ENCODE measurements at regions not wholly inside any gene's neighbourhood (a gene's known extent, or its start where the extent isn't known, plus 50 kb on each side); places are given as distances from the start of the nearest gene placed in this dataset.

DNA sequence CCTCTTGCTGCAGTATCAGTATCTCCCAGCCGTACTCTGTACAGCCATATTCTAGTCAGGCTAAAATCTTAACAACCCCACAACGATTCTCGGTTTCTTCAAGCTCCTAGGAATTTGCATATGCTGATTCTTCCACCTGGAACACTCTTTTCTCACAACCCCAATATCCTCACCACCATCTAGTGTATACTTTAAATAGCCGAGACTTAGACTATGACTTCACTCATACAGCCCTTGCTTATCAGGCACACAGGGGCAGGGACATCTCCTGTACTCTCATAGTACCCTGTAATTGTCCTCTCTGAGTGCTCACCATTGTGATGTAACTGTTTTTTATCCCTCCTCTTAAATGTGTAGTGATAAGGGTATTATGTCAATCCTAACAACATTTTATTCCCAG, 2126.4 kb upstream of the TENM3 start:
- peaks cover 1% of the 10 kb centered on the region for H3K4me1 Mint-ChIP-seq (ENCODE audit: low read depth)
- DNase-seq (ENCODE audit: low spot score, unreplicated experiment) = no peak
- H3K27me3 Mint-ChIP-seq = no peaks in the 10 kb centered on the region
- TF ChIP-seq, protein P1, sequence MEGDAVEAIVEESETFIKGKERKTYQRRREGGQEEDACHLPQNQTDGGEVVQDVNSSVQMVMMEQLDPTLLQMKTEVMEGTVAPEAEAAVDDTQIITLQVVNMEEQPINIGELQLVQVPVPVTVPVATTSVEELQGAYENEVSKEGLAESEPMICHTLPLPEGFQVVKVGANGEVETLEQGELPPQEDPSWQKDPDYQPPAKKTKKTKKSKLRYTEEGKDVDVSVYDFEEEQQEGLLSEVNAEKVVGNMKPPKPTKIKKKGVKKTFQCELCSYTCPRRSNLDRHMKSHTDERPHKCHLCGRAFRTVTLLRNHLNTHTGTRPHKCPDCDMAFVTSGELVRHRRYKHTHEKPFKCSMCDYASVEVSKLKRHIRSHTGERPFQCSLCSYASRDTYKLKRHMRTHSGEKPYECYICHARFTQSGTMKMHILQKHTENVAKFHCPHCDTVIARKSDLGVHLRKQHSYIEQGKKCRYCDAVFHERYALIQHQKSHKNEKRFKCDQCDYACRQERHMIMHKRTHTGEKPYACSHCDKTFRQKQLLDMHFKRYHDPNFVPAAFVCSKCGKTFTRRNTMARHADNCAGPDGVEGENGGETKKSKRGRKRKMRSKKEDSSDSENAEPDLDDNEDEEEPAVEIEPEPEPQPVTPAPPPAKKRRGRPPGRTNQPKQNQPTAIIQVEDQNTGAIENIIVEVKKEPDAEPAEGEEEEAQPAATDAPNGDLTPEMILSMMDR (IDR thresholded peaks at IDR 0.05; ENCODE audit: unreplicated experiment) = no peak
- peaks cover 3% of the 10 kb centered on the region for H3K9me3 Mint-ChIP-seq (ENCODE audit: low read depth)
- no peaks in the 10 kb centered on the region for H3K36me3 Mint-ChIP-seq (ENCODE audit: insufficient read depth)
- H3K27ac Mint-ChIP-seq = no peak overlapping the region
- no peak overlapping the region for H3K4me3 Mint-ChIP-seq (ENCODE audit: low read depth)

DNA sequence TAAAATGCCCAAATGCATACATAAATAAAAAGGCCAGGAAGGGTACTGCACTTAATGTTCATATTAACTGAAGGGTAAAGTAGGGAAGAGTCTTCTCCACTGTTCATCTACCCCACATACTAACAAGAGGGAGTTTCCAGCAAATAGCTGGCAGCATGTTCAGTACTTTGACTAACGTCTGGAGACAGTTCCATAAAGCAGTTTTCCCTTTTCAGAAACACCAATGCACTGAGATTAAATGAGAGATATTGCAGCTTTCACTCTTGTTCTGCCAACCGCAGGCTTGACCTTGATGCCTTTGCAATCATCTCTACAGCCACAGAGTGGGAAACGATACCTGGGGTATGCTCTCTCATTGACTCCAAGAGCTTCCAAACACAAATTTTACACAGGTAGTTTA, 2123.1 kb upstream of the TENM3 start:
- H3K36me3 Mint-ChIP-seq (ENCODE audit: insufficient read depth) = peaks cover 1% of the 10 kb centered on the region
- H3K4me1 Mint-ChIP-seq (ENCODE audit: low read depth) = peaks cover 4% of the 10 kb centered on the region
- no peak overlapping the region for H3K4me3 Mint-ChIP-seq (ENCODE audit: low read depth)
- H3K9me3 Mint-ChIP-seq (ENCODE audit: low read depth) = peaks cover 7% of the 10 kb centered on the region
- H3K27ac Mint-ChIP-seq = no peak overlapping the region
- TF ChIP-seq, protein P1 (IDR thresholded peaks at IDR 0.05; ENCODE audit: unreplicated experiment) = no peak
- no peaks in the 10 kb centered on the region for H3K27me3 Mint-ChIP-seq
- no peak for DNase-seq (ENCODE audit: low spot score, unreplicated experiment)

DNA sequence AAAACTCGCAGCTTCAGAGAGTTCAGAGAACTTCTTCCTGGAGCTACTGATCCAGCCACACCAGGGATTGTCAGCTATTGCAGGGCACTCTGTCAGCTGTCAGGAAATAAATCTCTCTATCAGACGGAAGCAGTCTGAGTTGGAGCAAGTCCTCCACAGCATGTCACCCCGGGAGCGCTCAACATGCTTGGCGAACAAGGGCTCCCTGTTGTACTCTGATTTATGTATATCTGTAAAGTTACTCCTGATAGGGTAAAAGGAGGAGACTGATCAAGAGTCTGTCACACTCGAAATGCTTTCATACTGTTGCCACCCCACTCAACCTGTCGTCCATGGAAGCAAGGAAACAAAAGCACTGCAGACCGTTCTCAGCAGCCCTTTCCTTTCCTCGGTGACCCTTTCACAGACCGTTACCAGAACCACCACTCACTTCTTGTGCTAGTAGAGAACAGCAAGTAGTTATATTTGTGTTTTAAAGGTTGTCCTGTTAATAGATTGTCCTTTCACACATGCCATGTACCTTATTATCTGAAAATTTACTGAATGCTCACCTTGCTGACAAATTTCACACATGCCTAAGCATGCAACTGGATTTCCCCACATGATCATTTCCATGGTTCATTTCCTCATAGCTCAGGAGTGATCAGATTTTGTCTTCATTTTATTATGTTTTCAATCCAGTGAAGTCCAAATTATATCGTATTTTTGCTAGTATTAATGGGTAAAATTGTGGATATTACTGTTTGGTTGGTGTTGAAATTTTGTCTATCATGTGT, 2108.9 kb upstream of the TENM3 start:
- H3K4me1 Mint-ChIP-seq (ENCODE audit: low read depth) = peaks cover 24% of the 10 kb centered on the region
- TF ChIP-seq, protein P1 (IDR thresholded peaks at IDR 0.05; ENCODE audit: unreplicated experiment) = no peak
- peak overlapping the region; percentile 71 for H3K27ac Mint-ChIP-seq
- H3K36me3 Mint-ChIP-seq (ENCODE audit: insufficient read depth) = no peaks in the 10 kb centered on the region
- no peaks in the 10 kb centered on the region for H3K27me3 Mint-ChIP-seq
- H3K9me3 Mint-ChIP-seq (ENCODE audit: low read depth) = no peaks in the 10 kb centered on the region
- H3K4me3 Mint-ChIP-seq (ENCODE audit: low read depth) = peak overlapping the region; percentile 58
- no peak for DNase-seq (ENCODE audit: low spot score, unreplicated experiment)

DNA sequence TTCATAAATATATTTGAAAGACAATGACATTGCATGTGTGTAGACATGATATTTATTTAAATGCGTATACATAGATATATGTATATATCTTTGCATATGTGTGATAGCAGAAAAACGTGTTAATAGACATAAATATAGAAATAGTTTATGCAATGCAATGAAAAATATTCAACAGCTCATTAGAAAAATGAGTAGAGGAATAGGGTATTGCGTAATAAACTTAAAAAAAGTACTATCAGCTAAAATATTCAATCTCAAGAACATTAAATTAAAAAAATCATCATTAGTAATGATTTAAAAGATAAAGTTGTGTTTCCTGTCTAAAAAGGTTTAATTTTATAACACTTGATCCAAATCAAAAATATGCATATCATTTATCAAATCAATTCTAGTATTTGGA, 2101.5 kb upstream of the TENM3 start:
- no peak overlapping the region for H3K4me3 Mint-ChIP-seq (ENCODE audit: low read depth)
- H3K36me3 Mint-ChIP-seq (ENCODE audit: insufficient read depth) = no peaks in the 10 kb centered on the region
- peaks cover 19% of the 10 kb centered on the region for H3K4me1 Mint-ChIP-seq (ENCODE audit: low read depth)
- H3K27ac Mint-ChIP-seq = no peak overlapping the region
- TF ChIP-seq, protein P1 (IDR thresholded peaks at IDR 0.05; ENCODE audit: unreplicated experiment) = no peak
- DNase-seq (ENCODE audit: low spot score, unreplicated experiment) = no peak
- no peaks in the 10 kb centered on the region for H3K9me3 Mint-ChIP-seq (ENCODE audit: low read depth)
- no peaks in the 10 kb centered on the region for H3K27me3 Mint-ChIP-seq

DNA sequence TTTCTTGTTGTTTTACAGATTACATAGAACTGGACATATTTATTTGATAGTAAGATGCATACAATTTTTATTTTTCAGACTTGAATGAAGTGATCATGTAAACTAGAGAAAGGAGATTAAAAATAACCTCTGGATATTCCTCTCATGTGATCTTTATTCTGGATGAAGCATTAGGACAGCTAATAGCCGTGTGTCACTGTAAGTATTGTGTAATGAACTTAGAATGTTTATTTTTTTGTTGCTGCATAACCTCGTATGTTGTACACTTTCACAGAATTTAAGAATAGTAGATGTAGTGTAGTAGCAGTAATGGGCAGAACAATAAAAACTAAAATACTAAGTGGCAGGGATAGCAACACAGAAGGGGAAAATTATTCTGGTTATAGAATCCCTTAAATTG, 2094.5 kb upstream of the TENM3 start:
- no peak for DNase-seq (ENCODE audit: low spot score, unreplicated experiment)
- TF ChIP-seq, protein P1 (IDR thresholded peaks at IDR 0.05; ENCODE audit: unreplicated experiment) = no peak
- Mint-ChIP-seq H3K36me3 (ENCODE audit: insufficient read depth) (no peaks in the 10 kb centered on the region), H3K9me3 (ENCODE audit: low read depth) (no peaks in the 10 kb centered on the region), H3K4me1 (ENCODE audit: low read depth) (peaks cover 9% of the 10 kb centered on the region), H3K27me3 (no peaks in the 10 kb centered on the region), H3K27ac (no peak overlapping the region), H3K4me3 (ENCODE audit: low read depth) (no peak overlapping the region)
